ENCODE measurements at regions not wholly inside any gene's neighbourhood (a gene's known extent, or its start where the extent isn't known, plus 50 kb on each side); places are given as distances from the start of the nearest gene placed in this dataset.

- TF ChIP-seq CTCF (IDR thresholded peaks at IDR 0.05): no peak
- no peak for TF ChIP-seq POLR2A (IDR thresholded peaks at IDR 0.05)
These were observed 199.6 kb upstream of the SNX7 start for GRCh38 chr1:98461873-98462385.
